Esophagus muscularis mucosa (tissue), 3 donors: ENCODE measurements at regions not wholly inside any gene's neighbourhood (a gene's known extent, or its start where the extent isn't known, plus 50 kb on each side); places are given as distances from the start of the nearest gene placed in this dataset.

Experiments used
- CTCF ChIP-seq, 3 experiments: fragments of 200-600 bp in 2 of 3; fragments of 450-650 bp in 1 of 3; sonication (generic) in 2 of 3; IDR thresholded peaks; one replicate each; pipeline ENCODE4 v1.5.1; 2017 to 2019; ENCODE audit warnings: antibody characterized with exemption in 3 of 3, mild to moderate bottlenecking in 2 of 3, moderate library complexity in 1 of 3
- POLR2A ChIP-seq: fragments of 450-650 bp; IDR thresholded peaks from one replicate; pipeline ENCODE4 v1.6.1; 2017; ENCODE audit warnings: antibody characterized with exemption, moderate library complexity, mild to moderate bottlenecking, low read depth
- POLR2AphosphoS5 ChIP-seq, 2 donors: sonication (generic); formaldehyde crosslinking; IDR thresholded peaks; one replicate each; pipeline ENCODE4 v1.6.1; 2017; ENCODE audit warnings: antibody characterized with exemption in 2 of 2

GRCh38 chr1:201703621-201704438, 125.1 kb upstream of the IPO9 start:
- no peak for TF ChIP-seq POLR2A
- peak in 1 of 2 donors; percentile 62 for TF ChIP-seq POLR2AphosphoS5 (IDR thresholded peaks at IDR 0.05)
- peak; percentile 96 to 97 (median 96) for TF ChIP-seq CTCF (IDR thresholded peaks at IDR 0.05)
